ENCODE measurements at regions not wholly inside any gene's neighbourhood (a gene's known extent, or its start where the extent isn't known, plus 50 kb on each side); places are given as distances from the start of the nearest gene placed in this dataset.

DNA sequence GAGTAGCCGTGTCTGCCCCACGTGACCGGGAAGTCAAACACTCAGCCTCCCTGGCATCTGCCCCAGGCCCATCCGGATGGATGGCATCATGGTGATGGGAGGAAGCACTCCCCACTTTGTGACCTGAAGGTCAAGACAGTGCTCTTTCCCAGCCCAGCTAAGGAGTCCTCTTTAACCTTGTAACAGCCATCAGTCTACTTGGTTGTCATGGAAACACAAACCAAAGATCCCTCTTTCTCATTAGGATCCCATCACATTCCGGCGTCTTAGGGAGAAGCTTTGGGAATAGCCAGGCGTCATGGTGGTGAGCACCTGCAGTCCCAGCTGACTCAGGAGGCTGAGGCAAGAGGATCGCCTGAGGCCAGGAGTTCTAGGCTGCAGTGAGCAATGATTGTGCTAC is 90.9 kb upstream of the FOXC1 start:
- Histone ChIP-seq H3K4me3 (no peak overlapping the region), H3K36me3 (no peaks in the 10 kb centered on the region), H3K27ac (replicated peaks in 1 of 4) (no peak overlapping the region), H3K27me3 (peaks cover 0 to 26% (median 5%) of the 10 kb centered on the region in 4 donors), H3K9me3 (peaks cover 0 to 11% (median 2%) of the 10 kb centered on the region in 4 donors), H3K4me1 (peaks cover 1 to 4% (median 3%) of the 10 kb centered on the region in 4 donors)
- 98% methylated on average over 7 of the region's 8 CpGs for WGBS
- no peak for TF ChIP-seq POLR2AphosphoS5 (IDR thresholded peaks at IDR 0.05)
- TF ChIP-seq, protein P1, sequence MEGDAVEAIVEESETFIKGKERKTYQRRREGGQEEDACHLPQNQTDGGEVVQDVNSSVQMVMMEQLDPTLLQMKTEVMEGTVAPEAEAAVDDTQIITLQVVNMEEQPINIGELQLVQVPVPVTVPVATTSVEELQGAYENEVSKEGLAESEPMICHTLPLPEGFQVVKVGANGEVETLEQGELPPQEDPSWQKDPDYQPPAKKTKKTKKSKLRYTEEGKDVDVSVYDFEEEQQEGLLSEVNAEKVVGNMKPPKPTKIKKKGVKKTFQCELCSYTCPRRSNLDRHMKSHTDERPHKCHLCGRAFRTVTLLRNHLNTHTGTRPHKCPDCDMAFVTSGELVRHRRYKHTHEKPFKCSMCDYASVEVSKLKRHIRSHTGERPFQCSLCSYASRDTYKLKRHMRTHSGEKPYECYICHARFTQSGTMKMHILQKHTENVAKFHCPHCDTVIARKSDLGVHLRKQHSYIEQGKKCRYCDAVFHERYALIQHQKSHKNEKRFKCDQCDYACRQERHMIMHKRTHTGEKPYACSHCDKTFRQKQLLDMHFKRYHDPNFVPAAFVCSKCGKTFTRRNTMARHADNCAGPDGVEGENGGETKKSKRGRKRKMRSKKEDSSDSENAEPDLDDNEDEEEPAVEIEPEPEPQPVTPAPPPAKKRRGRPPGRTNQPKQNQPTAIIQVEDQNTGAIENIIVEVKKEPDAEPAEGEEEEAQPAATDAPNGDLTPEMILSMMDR (IDR thresholded peaks at IDR 0.05), result no peak
- no peak for TF ChIP-seq POLR2A (IDR thresholded peaks at IDR 0.05; ENCODE audit: low read depth)
- no peak for TF ChIP-seq EP300 (IDR thresholded peaks at IDR 0.05)
- DNase-seq (ENCODE audit: extremely low spot score), result no peak
- intact Hi-C loops (cut with DNase I), result no loop called here

DNA sequence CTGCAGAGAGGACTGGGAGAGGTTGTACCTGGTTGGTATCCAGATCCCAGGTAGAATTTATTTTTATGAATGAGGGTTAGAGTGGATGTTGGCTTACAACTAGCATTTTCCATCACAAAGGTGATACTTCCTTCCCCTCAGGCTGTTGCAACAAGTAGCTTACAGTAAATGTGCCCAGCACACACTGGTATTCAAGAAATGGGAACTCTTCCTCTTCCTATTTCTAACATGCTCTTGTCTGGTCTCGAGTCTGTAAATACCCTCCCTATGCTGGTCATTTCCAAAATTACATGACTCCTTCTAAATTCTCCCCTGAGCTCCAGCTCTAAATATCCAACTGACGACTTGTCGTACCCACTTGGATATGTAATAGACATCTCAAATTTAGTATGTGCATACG is 90.1 kb upstream of the FOXC1 start:
- H3K9me3 ChIP-seq, result peaks cover 0 to 11% (median 2%) of the 10 kb centered on the region in 4 donors
- H3K27me3 ChIP-seq, result peaks cover 0 to 33% (median 6%) of the 10 kb centered on the region in 4 donors
- H3K36me3 ChIP-seq, result no peaks in the 10 kb centered on the region
- H3K27ac ChIP-seq (replicated peaks in 1 of 4), result no peak overlapping the region
- peaks cover 6 to 10% (median 9%) of the 10 kb centered on the region in 4 donors for H3K4me1 ChIP-seq
- H3K4me3 ChIP-seq, result no peak overlapping the region
- 64% methylated on average over 4 of the region's 4 CpGs for WGBS
- intact Hi-C loops (cut with DNase I), result no loop called here
- TF ChIP-seq, protein P1 (IDR thresholded peaks at IDR 0.05), result no peak
- no peak for TF ChIP-seq POLR2AphosphoS5 (IDR thresholded peaks at IDR 0.05)
- no peak for TF ChIP-seq EP300 (IDR thresholded peaks at IDR 0.05)
- TF ChIP-seq POLR2A (IDR thresholded peaks at IDR 0.05; ENCODE audit: low read depth), result no peak
- no peak for DNase-seq (ENCODE audit: extremely low spot score)

DNA sequence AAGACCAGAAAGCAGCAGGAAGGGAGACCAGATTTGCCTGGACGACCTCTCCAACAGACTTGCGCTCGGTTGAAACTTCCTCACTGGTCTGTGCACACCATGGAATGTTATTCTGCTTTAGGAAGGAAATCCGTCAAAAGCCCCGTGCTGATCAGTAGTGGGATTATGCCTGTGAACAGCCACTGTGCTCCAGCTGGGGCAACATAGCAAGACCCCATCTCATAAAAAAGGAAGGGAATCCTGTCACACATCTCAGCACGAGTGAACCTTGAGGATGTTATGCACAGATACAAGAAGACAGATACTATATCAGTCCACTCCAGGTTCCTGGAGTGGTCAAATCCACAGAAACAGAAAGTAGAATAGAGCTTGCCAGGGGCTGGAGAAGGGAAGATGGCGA is 86.9 kb upstream of the FOXC1 start:
- Histone ChIP-seq H3K27ac (replicated peaks in 1 of 4) (no peak overlapping the region), H3K4me1 (peaks cover 12 to 32% (median 27%) of the 10 kb centered on the region in 4 donors), H3K9me3 (peaks cover 0 to 11% (median 2%) of the 10 kb centered on the region in 4 donors), H3K4me3 (no peak overlapping the region), H3K27me3 (peaks cover 0 to 32% (median 6%) of the 10 kb centered on the region in 4 donors), H3K36me3 (no peaks in the 10 kb centered on the region)
- TF ChIP-seq POLR2AphosphoS5 (IDR thresholded peaks at IDR 0.05) (no peak), EP300 (IDR thresholded peaks at IDR 0.05) (no peak), POLR2A (IDR thresholded peaks at IDR 0.05; ENCODE audit: low read depth) (no peak)
- TF ChIP-seq, protein P1 (IDR thresholded peaks at IDR 0.05), result no peak
- 59% methylated on average over 7 of the region's 7 CpGs for WGBS
- intact Hi-C loops (cut with DNase I), result no loop called here
- no peak for DNase-seq (ENCODE audit: extremely low spot score)

DNA sequence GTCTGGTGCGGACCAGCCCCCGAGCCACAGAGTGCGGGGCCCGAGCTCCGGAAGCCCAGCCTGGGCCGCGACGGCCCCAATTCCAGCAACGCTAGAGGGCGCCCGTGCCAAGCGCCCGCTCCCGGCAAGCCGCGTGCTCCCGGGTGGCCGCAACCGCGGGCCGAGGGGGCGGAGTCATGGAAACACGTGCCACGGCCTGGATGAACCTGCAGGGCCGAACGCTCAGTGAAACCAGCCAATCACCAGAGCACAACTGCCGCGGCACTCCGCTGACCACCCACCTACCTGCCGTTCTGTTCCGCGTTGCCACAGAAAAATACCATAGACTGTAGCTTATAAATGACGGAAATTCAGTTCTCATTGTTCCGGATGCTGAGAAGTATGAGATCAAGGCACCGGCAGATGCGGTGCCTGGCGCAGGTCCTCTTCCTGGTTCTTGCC is 85.7 kb upstream of the FOXC1 start:
- no peak for DNase-seq (ENCODE audit: extremely low spot score)
- 17% methylated on average over 27 of the region's 37 CpGs for WGBS
- Histone ChIP-seq H3K4me3 (peak overlapping the region; percentile 9 to 33 (median 21)), H3K27me3 (peaks cover 0 to 29% (median 6%) of the 10 kb centered on the region in 4 donors), H3K27ac (replicated peaks in 1 of 4) (no peak overlapping the region), H3K9me3 (peaks cover 0 to 6% (median 2%) of the 10 kb centered on the region in 4 donors), H3K4me1 (peaks cover 12 to 32% (median 27%) of the 10 kb centered on the region in 4 donors), H3K36me3 (no peaks in the 10 kb centered on the region)
- no peak for TF ChIP-seq POLR2A (IDR thresholded peaks at IDR 0.05; ENCODE audit: low read depth)
- TF ChIP-seq EP300 (IDR thresholded peaks at IDR 0.05), result no peak
- TF ChIP-seq, protein P1 (IDR thresholded peaks at IDR 0.05), result peak; percentile 50 to 71 (median 68)
- TF ChIP-seq POLR2AphosphoS5 (IDR thresholded peaks at IDR 0.05), result peak in 1 of 2 donors; percentile 51
- intact Hi-C loops (cut with DNase I), result no loop called here
